ENCODE measurements at regions not wholly inside any gene's neighbourhood (a gene's known extent, or its start where the extent isn't known, plus 50 kb on each side); places are given as distances from the start of the nearest gene placed in this dataset.

GRCh38 chr4:86432559-86433134 is 72.8 kb upstream of the MAPK10 start:
- Histone ChIP-seq H3K9me1 (ENCODE audit: control insufficient read depth, insufficient read depth, low read length) (no peaks in the 10 kb centered on the region), H3K9me3 (replicated peaks; ENCODE audit: control insufficient read depth, insufficient read depth, low read depth, low read length) (no peaks in the 10 kb centered on the region), H3K79me2 (ENCODE audit: control insufficient read depth, insufficient read depth, low read length) (no peaks in the 10 kb centered on the region), H3K27me3 (ENCODE audit: control insufficient read depth in 2 of 2, insufficient read depth in 2 of 2, low read length in 2 of 2) (no peaks in the 10 kb centered on the region), H3K9ac (ENCODE audit: insufficient read depth in 1 of 2, low read depth in 2 of 2, low read length in 2 of 2) (no peak overlapping the region), H3K4me2 (ENCODE audit: insufficient read depth, low read length) (no peak overlapping the region), H2AFZ (ENCODE audit: low read depth, low read length) (no peak overlapping the region), H3K27ac (ENCODE audit: extremely low read depth, low read depth, low read length) (no peak overlapping the region), H3K36me3 (ENCODE audit: control insufficient read depth, insufficient read depth, low read length) (no peaks in the 10 kb centered on the region), H3K4me1 (replicated peaks in 1 of 2; ENCODE audit: control insufficient read depth in 2 of 2, insufficient read depth in 2 of 2, low read length in 2 of 2) (no peaks in the 10 kb centered on the region), H3K4me3 (no peak overlapping the region), H4K20me1 (replicated peaks; ENCODE audit: control insufficient read depth, insufficient read depth, low read length) (no peaks in the 10 kb centered on the region)
- in situ Hi-C loops (cut with MboI) (no loop called here), intact Hi-C loops (cut with micrococcal nuclease) (no loop called here)
- FAIRE-seq (no peak), ATAC-seq (no peak), DNase-seq (ENCODE audit: extremely low read depth in 1 of 4, low spot score in 3 of 4) (no peak)
- TF ChIP-seq HNRNPUL1 (IDR thresholded peaks at IDR 0.05; ENCODE audit: low read length) (no peak), SREBF1 (IDR thresholded peaks at IDR 0.05; ENCODE audit: borderline replicate concordance, low read depth, low read length) (no peak), FOXP1 (CRISPR knock-in tag; IDR thresholded peaks at IDR 0.05) (no peak), MAFK (IDR thresholded peaks at IDR 0.05; ENCODE audit: low read length) (no peak), ETV5 (CRISPR knock-in tag; IDR thresholded peaks at IDR 0.05; ENCODE audit: low read depth) (no peak), PTBP1 (IDR thresholded peaks at IDR 0.05; ENCODE audit: low read depth, low read length) (no peak), ZNF79 (CRISPR knock-in tag; IDR thresholded peaks at IDR 0.05; ENCODE audit: low read depth) (no peak), PTTG1 (tag; IDR thresholded peaks at IDR 0.05; ENCODE audit: low read depth) (no peak), RBM39 (optimal IDR thresholded peaks at IDR 0.05; ENCODE audit: low read depth, low read length) (no peak), PKNOX1 (IDR thresholded peaks at IDR 0.05) (no peak)
- TF ChIP-seq, protein P1, sequence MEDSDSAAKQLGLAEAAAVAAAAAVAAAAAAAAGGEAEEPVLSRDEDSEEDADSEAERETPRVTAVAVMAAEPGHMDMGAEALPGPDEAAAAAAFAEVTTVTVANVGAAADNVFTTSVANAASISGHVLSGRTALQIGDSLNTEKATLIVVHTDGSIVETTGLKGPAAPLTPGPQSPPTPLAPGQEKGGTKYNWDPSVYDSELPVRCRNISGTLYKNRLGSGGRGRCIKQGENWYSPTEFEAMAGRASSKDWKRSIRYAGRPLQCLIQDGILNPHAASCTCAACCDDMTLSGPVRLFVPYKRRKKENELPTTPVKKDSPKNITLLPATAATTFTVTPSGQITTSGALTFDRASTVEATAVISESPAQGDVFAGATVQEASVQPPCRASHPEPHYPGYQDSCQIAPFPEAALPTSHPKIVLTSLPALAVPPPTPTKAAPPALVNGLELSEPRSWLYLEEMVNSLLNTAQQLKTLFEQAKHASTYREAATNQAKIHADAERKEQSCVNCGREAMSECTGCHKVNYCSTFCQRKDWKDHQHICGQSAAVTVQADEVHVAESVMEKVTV (CRISPR knock-in tag; IDR thresholded peaks at IDR 0.05): no peak
- ChIA-PET CTCF (ENCODE audit: low intra/inter-chr PET ratio) (no interaction called here), POLR2A (no interaction called here)
- no TSS peak for BruUV-seq (replicated peaks)

Measured in K562 (cell line).